HepG2 (cell line): ENCODE measurements at regions not wholly inside any gene's neighbourhood (a gene's known extent, or its start where the extent isn't known, plus 50 kb on each side); places are given as distances from the start of the nearest gene placed in this dataset.

Source experiments
- ATAC-seq: fragments of 200-7000 bp; cut with Tn5 transposase; 3 replicates; pipeline ENCODE4 v1.9.1; 2020; ENCODE audit warnings: mild to moderate bottlenecking, moderate library complexity
- BruUV-seq: library from RNA; stranded (reverse); fragments of 400-500 nt; replicated peaks from 2 replicates; lab custom pipeline; 2021; lab: Mats Ljungman, UMichigan
- CTCF ChIA-PET: fragments of 300-600 bp; formaldehyde crosslinking; extraction: SDS; loops from one replicate; lab custom pipeline; 2021; ENCODE audit warnings: low total read pairs, inconsistent platforms, low intra/inter-chr PET ratio; lab: Yijun Ruan, JAX
- POLR2A ChIA-PET: fragments of 350-600 bp; sonication (Branson Sonifier 250); formaldehyde crosslinking; loops from one replicate; lab custom pipeline; 2020; ENCODE audit warnings: antibody characterized with exemption, inconsistent platforms; lab: Yijun Ruan, JAX
- DNase-seq: peaks from one replicate; pipeline ENCODE4 v3.0.0-alpha.2; 2015; ENCODE audit warnings: low spot score
- FAIRE-seq: peaks from 3 replicates; lab custom pipeline; 2011; peaks lifted over from hg19 to GRCh38; lab: Jason Lieb, UNC
- H2AFZ ChIP-seq: one replicate; pipeline ENCODE4 v1.6.1; 2011; ENCODE audit warnings: low read length, inconsistent platforms
- H3K27ac ChIP-seq: fragments of 300-600 bp; 3 replicates; pipeline ENCODE4 v1.8.0; 2011; ENCODE audit warnings: mixed run types, mild to moderate bottlenecking, mixed read lengths, low read length, inconsistent platforms; ENCODE audit not compliant: insufficient read depth; ENCODE audit errors: extremely low read length
- H3K27me3 ChIP-seq, 2 experiments: fragments of 200-600 bp in 1 of 2; 2 replicates in 1 of 2; 3 replicates in 1 of 2; pipeline versions ENCODE4 v1.6.0 to v1.8.0; 2011; ENCODE audit warnings: low read length in 2 of 2, mild to moderate bottlenecking in 2 of 2, moderate library complexity in 2 of 2, inconsistent platforms in 1 of 2; ENCODE audit not compliant: insufficient read depth in 2 of 2, control insufficient read depth in 1 of 2
- H3K36me3 ChIP-seq, 2 experiments: fragments of 200-600 bp in 1 of 2; replicated peaks in 1 of 2; 2 replicates in 1 of 2; 3 replicates in 1 of 2; pipeline versions ENCODE4 v1.5.1 to v1.8.0; 2011; ENCODE audit warnings: low read length in 2 of 2, inconsistent platforms in 1 of 2; ENCODE audit not compliant: insufficient read depth in 2 of 2, control insufficient read depth in 1 of 2
- H3K4me1 ChIP-seq: 2 replicates; pipeline ENCODE4 v1.5.1; 2012; ENCODE audit warnings: low read length, inconsistent platforms; ENCODE audit not compliant: insufficient read depth
- H3K4me2 ChIP-seq: 2 replicates; pipeline ENCODE4 v1.6.0; 2011; ENCODE audit warnings: low read depth, low read length, inconsistent platforms
- H3K4me3 ChIP-seq, 3 experiments: fragments of 200-600 bp in 1 of 3; sonication (generic), shearing (Covaris generic) in 1 of 3; replicated peaks in 1 of 3; 2 replicates each; pipeline ENCODE4 v1.5.1; 2011 to 2016; ENCODE audit warnings: low read length in 3 of 3, inconsistent platforms in 2 of 3, low read depth in 2 of 3, mild to moderate bottlenecking in 2 of 3, control low read depth in 1 of 3, mixed read lengths in 1 of 3; ENCODE audit not compliant: insufficient read depth in 1 of 3
- H3K79me2 ChIP-seq: one replicate; pipeline ENCODE4 v1.6.1; 2011; ENCODE audit warnings: low read length, inconsistent platforms; ENCODE audit not compliant: insufficient read depth
- H3K9ac ChIP-seq: 2 replicates; pipeline ENCODE4 v1.6.0; 2011; ENCODE audit warnings: mild to moderate bottlenecking, low read depth, low read length, inconsistent platforms; ENCODE audit not compliant: insufficient read depth
- H3K9me3 ChIP-seq: 2 replicates; pipeline ENCODE4 v1.5.1; 2012; ENCODE audit warnings: mild to moderate bottlenecking, low read length
- H4K20me1 ChIP-seq: 2 replicates; pipeline ENCODE4 v1.6.0; 2011; ENCODE audit warnings: inconsistent platforms, mild to moderate bottlenecking, low read length, moderate library complexity; ENCODE audit not compliant: insufficient read depth
- BCL6 ChIP-seq: IDR thresholded peaks from 2 replicates; pipeline ENCODE4 v1.6.1; 2016; ENCODE audit warnings: missing genetic modification reagents, missing compliant biosample characterization
- BCLAF1 ChIP-seq: fragments of 450-650 bp; IDR thresholded peaks from 2 replicates; pipeline ENCODE4 v1.6.1; 2017; ENCODE audit warnings: mild to moderate bottlenecking
- CBX1 ChIP-seq: IDR thresholded peaks from one replicate; pipeline ENCODE4 v1.6.1; 2016; ENCODE audit warnings: antibody characterized with exemption, low read depth
- FOXP1 ChIP-seq, 2 experiments: fragments of 450-650 bp in 1 of 2; IDR thresholded peaks; 2 replicates each; pipeline ENCODE4 v1.6.1; 2017 to 2018; ENCODE audit warnings: antibody characterized with exemption in 1 of 2
- HMG20B ChIP-seq: conservative IDR thresholded peaks from 2 replicates; pipeline ENCODE4 v1.6.1; 2016; ENCODE audit warnings: missing genetic modification reagents, missing compliant biosample characterization
- KAT8 ChIP-seq: IDR thresholded peaks from 2 replicates; pipeline ENCODE4 v1.6.1; 2016; ENCODE audit warnings: missing genetic modification reagents, missing compliant biosample characterization
- MAFK ChIP-seq, 2 experiments: IDR thresholded peaks in 1 of 2; conservative IDR thresholded peaks in 1 of 2; 2 replicates each; pipeline ENCODE4 v1.6.1; 2011; ENCODE audit warnings: improper control_type of control experiment in 2 of 2, low read length in 2 of 2
- NFAT5 ChIP-seq: sonication (generic); formaldehyde crosslinking; IDR thresholded peaks from 2 replicates; pipeline ENCODE4 v1.4.0; 2020; ENCODE audit warnings: missing genetic modification reagents
- NFE2 ChIP-seq: sonication (generic); formaldehyde crosslinking; IDR thresholded peaks from 2 replicates; pipeline ENCODE4 v1.4.0; 2020; ENCODE audit warnings: missing genetic modification reagents
- PHF5A ChIP-seq: IDR thresholded peaks from one replicate; pipeline ENCODE4 v1.6.1; 2018; ENCODE audit warnings: low read depth, missing genetic modification reagents; ENCODE audit not compliant: unreplicated experiment
- RXRB ChIP-seq: IDR thresholded peaks from 2 replicates; pipeline ENCODE4 v1.6.1; 2016; ENCODE audit warnings: borderline replicate concordance, missing genetic modification reagents, missing compliant biosample characterization
- SMARCC2 ChIP-seq: fragments of 450-650 bp; IDR thresholded peaks from 2 replicates; pipeline ENCODE4 v1.6.1; 2017; ENCODE audit warnings: antibody characterized with exemption, mild to moderate bottlenecking
- TARDBP ChIP-seq: sonication (generic); formaldehyde crosslinking; IDR thresholded peaks from 2 replicates; pipeline ENCODE4 v1.8.0; 2022; ENCODE audit warnings: mild to moderate bottlenecking, missing genetic modification reagents
- ZIK1 ChIP-seq: sonication (generic); formaldehyde crosslinking; IDR thresholded peaks from 2 replicates; pipeline ENCODE4 v1.5.0; 2020; ENCODE audit warnings: mild to moderate bottlenecking, low read depth, missing genetic modification reagents, borderline replicate concordance
- ZNF569 ChIP-seq: sonication (generic); formaldehyde crosslinking; IDR thresholded peaks from 2 replicates; pipeline ENCODE4 v1.5.0; 2020; ENCODE audit warnings: mild to moderate bottlenecking, missing genetic modification reagents, moderate library complexity, borderline replicate concordance
- WGBS: methylation state at CpG from one replicate; pipeline ENCODE4 v1.1.6; 2017; ENCODE audit warnings: low lambda C conversion rate; 5-methylcytosine and 5-hydroxymethylcytosine counted together
- in situ Hi-C: cut with HindIII; loops from 2 replicates; pipeline ENCODE4 v1.10.0; 2017; ENCODE audit warnings: low pct_unique_long_range_greater_than_20kb; ENCODE audit not compliant: extremely low pct_ligation_motif_present
- intact Hi-C: fragments of 100-400 bp; cut with micrococcal nuclease; formaldehyde crosslinking; loops from one replicate; pipeline ENCODE4 v1.10.0; 2022; ENCODE audit not compliant: unreplicated experiment
- TF ChIP-seq, protein P1 (sequence below): sonication (generic); formaldehyde crosslinking; IDR thresholded peaks from 2 replicates; pipeline ENCODE4 v1.8.1; 2023; ENCODE audit warnings: missing genetic modification reagents, mild to moderate bottlenecking, borderline replicate concordance

DNA sequence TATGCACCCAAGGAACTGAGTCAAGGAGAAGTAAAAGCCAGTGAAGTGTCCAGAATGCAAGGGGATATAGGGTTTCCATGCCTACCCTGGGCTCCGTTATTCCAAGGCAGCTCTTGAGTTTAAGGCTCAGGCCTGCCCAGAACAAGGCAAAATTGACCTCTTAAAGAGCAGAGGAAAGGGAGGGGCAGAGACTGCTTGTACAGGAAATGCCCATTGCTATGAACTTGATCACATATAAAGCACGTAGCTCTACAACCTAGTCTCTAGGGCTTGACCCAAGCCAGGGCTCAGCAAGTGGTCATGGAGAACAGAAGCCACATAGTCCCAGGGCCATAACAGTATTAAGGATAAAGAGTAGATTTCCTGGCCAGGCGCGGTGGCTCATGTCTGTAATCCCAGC, 58.2 kb upstream of the MSN start:
- Histone ChIP-seq H2AFZ (no peak overlapping the region), H3K4me1 (no peaks in the 10 kb centered on the region), H3K27me3 (no peaks in the 10 kb centered on the region), H3K9ac (no peak overlapping the region), H3K79me2 (no peaks in the 10 kb centered on the region), H3K4me3 (no peak overlapping the region), H3K4me2 (no peak overlapping the region), H3K36me3 (no peaks in the 10 kb centered on the region), H3K27ac (no peak overlapping the region), H4K20me1 (no peaks in the 10 kb centered on the region), H3K9me3 (no peaks in the 10 kb centered on the region)
- intact Hi-C loops = no loop called here
- 75% methylated on average over 2 of the region's 4 CpGs for WGBS
- TF ChIP-seq, protein P1, sequence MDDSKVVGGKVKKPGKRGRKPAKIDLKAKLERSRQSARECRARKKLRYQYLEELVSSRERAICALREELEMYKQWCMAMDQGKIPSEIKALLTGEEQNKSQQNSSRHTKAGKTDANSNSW (CRISPR knock-in tag) = no peak
- TF ChIP-seq MAFK (conservative IDR thresholded peaks at IDR 0.05 in 1 of 2, IDR thresholded peaks at IDR 0.05 in 1 of 2; ENCODE audit: low read length in 2 of 2) = no peak
- no peak for TF ChIP-seq BCLAF1
- no peak for TF ChIP-seq RXRB
- TF ChIP-seq TARDBP (CRISPR knock-in tag) = no peak
- TF ChIP-seq ZIK1 (CRISPR knock-in tag) = no peak
- TF ChIP-seq FOXP1 (IDR thresholded peaks at IDR 0.05) = no peak
- TF ChIP-seq FOXP1 (CRISPR knock-in tag; IDR thresholded peaks at IDR 0.05) = no peak
- TF ChIP-seq NFE2 = no peak
- TF ChIP-seq PHF5A = no peak
- TF ChIP-seq BCL6 (CRISPR knock-in tag) = no peak
- TF ChIP-seq KAT8 = no peak
- TF ChIP-seq SMARCC2 = no peak
- no peak for TF ChIP-seq ZNF569 (CRISPR knock-in tag)
- no peak for TF ChIP-seq HMG20B (CRISPR knock-in tag)
- no peak for TF ChIP-seq NFAT5 (CRISPR knock-in tag)
- no peak for TF ChIP-seq CBX1
- BruUV-seq = no TSS peak
- ChIA-PET CTCF (no interaction called here), POLR2A (no interaction called here)
- in situ Hi-C loops = no loop called here
- FAIRE-seq = no peak
- no peak for ATAC-seq
- DNase-seq = no peak
